HG02970 (cell line): ENCODE measurements at regions not wholly inside any gene's neighbourhood (a gene's known extent, or its start where the extent isn't known, plus 50 kb on each side); places are given as distances from the start of the nearest gene placed in this dataset.

Source experiments
- ATAC-seq: cut with Tn5 transposase; IDR thresholded peaks from one replicate; pipeline ENCODE4 v1.9.1; 2021; ENCODE audit warnings: mild to moderate bottlenecking, moderate library complexity, moderate number of reproducible peaks; ENCODE audit not compliant: unreplicated experiment, low FRiP score

- ATAC-seq: no peak
These were observed 221.7 kb upstream of the CIBAR2 start for GRCh38 chr16:85333744-85334640.

GRCh38 chr16:85334718-85335583, 222.7 kb upstream of the CIBAR2 start:
- ATAC-seq: no peak

- ATAC-seq: no peak
These were observed 223.6 kb upstream of the CIBAR2 start for GRCh38 chr16:85335584-85336491.

GRCh38 chr16:85337910-85338637, 225.8 kb upstream of the CIBAR2 start:
- no peak for ATAC-seq

GRCh38 chr16:85338638-85338982, 226.3 kb upstream of the CIBAR2 start:
- ATAC-seq: no peak

GRCh38 chr16:85338989-85339685, 226.9 kb upstream of the CIBAR2 start:
- ATAC-seq: no peak

GRCh38 chr16:85341972-85342695, 229.9 kb upstream of the CIBAR2 start:
- no peak for ATAC-seq

- ATAC-seq: no peak
These were observed 232.3 kb upstream of the CIBAR2 start for GRCh38 chr16:85344502-85345128.

- ATAC-seq: no peak
These were observed 232.9 kb upstream of the CIBAR2 start for GRCh38 chr16:85345129-85345639.

GRCh38 chr16:85346404-85347212, 234.3 kb upstream of the CIBAR2 start:
- no peak for ATAC-seq

- ATAC-seq: no peak
These were observed 234.9 kb upstream of the CIBAR2 start for GRCh38 chr16:85347213-85347591.

- ATAC-seq: no peak
These were observed 236.0 kb upstream of the CIBAR2 start for GRCh38 chr16:85348065-85348840.

- no peak for ATAC-seq
These were observed 236.7 kb upstream of the CIBAR2 start for GRCh38 chr16:85348911-85349334.

GRCh38 chr16:85349365-85350145, 237.3 kb upstream of the CIBAR2 start:
- ATAC-seq: no peak

- ATAC-seq: no peak
These were observed 238.0 kb upstream of the CIBAR2 start for GRCh38 chr16:85350146-85350728.
